ENCODE measurements at regions not wholly inside any gene's neighbourhood (a gene's known extent, or its start where the extent isn't known, plus 50 kb on each side); places are given as distances from the start of the nearest gene placed in this dataset.
A peak's percentile ranks its signal among the peaks of the same experiment; 100 is the strongest.
"Not testable (repeated sequence)": the region's sequence is repeated elsewhere in the genome, so short reads cannot be mapped to it uniquely, and the experiment has no call there.

GRCh38 chr9:135360617-135361016, 119.0 kb upstream of the PPP1R26 start:
- Histone ChIP-seq H3K27me3 (peaks cover 0 to 10% of the 10 kb centered on the region in 2 donors), H3K4me1 (no peaks in the 10 kb centered on the region), H3K36me3 (no peaks in the 10 kb centered on the region), H3K27ac (no peak overlapping the region), H3K9me3 (no peaks in the 10 kb centered on the region), H3K4me3 (no peak overlapping the region)
- DNase-seq (peak in 1 of 4 donors; percentile 3), ATAC-seq (no peak)
- intact Hi-C loops (cut with DNase I) = no loop called here
- no peak for TF ChIP-seq CTCF (IDR thresholded peaks at IDR 0.05)

- DNase-seq; H3K4me1 ChIP-seq; H3K36me3 ChIP-seq; H3K27me3 ChIP-seq; ATAC-seq; H3K9me3 ChIP-seq; H3K4me3 ChIP-seq; H3K27ac ChIP-seq; intact Hi-C loops (cut with DNase I): not testable (repeated sequence)
Observed at GRCh38 chr9:135361668-135362067, 117.9 kb upstream of the PPP1R26 start.

- DNase-seq (peak in 1 of 4 donors; percentile 41), ATAC-seq (no peak)
- no peak for TF ChIP-seq CTCF (IDR thresholded peaks at IDR 0.05)
- intact Hi-C loops (cut with DNase I) = no loop called here
- H3K27ac ChIP-seq = no peak overlapping the region
- no peak overlapping the region for H3K4me3 ChIP-seq
- H3K27me3 ChIP-seq = no peaks in the 10 kb centered on the region
- no peaks in the 10 kb centered on the region for H3K36me3 ChIP-seq
- H3K9me3 ChIP-seq = no peaks in the 10 kb centered on the region
- H3K4me1 ChIP-seq = no peaks in the 10 kb centered on the region
Observed at GRCh38 chr9:135363596-135363995, 116.0 kb upstream of the PPP1R26 start.

- Histone ChIP-seq H3K27me3 (no peaks in the 10 kb centered on the region), H3K4me3 (no peak overlapping the region), H3K27ac (no peak overlapping the region), H3K4me1 (no peaks in the 10 kb centered on the region), H3K9me3 (no peaks in the 10 kb centered on the region), H3K36me3 (no peaks in the 10 kb centered on the region)
- ATAC-seq = no peak
- intact Hi-C loops (cut with DNase I) = no loop called here
- DNase-seq = peak in 1 of 4 donors; percentile 45
- TF ChIP-seq CTCF (IDR thresholded peaks at IDR 0.05) = no peak
Observed at GRCh38 chr9:135365013-135365768, 114.4 kb upstream of the PPP1R26 start.

- H3K27me3 ChIP-seq = no peaks in the 10 kb centered on the region
- no peak overlapping the region for H3K27ac ChIP-seq
- DNase-seq (no peak), ATAC-seq (no peak)
- TF ChIP-seq CTCF (IDR thresholded peaks at IDR 0.05) = no peak
- no peaks in the 10 kb centered on the region for H3K4me1 ChIP-seq
- no peaks in the 10 kb centered on the region for H3K36me3 ChIP-seq
- intact Hi-C loops (cut with DNase I) = no loop called here
- no peak overlapping the region for H3K4me3 ChIP-seq
- H3K9me3 ChIP-seq = no peaks in the 10 kb centered on the region
Observed at GRCh38 chr9:135366104-135366503, 113.5 kb upstream of the PPP1R26 start.
